IPS-NIHi7 (cell line): ENCODE measurements at regions not wholly inside any gene's neighbourhood (a gene's known extent, or its start where the extent isn't known, plus 50 kb on each side); places are given as distances from the start of the nearest gene placed in this dataset.

Source experiments
- DNase-seq: peaks from one replicate; pipeline ENCODE4 v3.0.0; 2012; ENCODE audit warnings: mixed read lengths; ENCODE audit errors: extremely low spot score

DNA sequence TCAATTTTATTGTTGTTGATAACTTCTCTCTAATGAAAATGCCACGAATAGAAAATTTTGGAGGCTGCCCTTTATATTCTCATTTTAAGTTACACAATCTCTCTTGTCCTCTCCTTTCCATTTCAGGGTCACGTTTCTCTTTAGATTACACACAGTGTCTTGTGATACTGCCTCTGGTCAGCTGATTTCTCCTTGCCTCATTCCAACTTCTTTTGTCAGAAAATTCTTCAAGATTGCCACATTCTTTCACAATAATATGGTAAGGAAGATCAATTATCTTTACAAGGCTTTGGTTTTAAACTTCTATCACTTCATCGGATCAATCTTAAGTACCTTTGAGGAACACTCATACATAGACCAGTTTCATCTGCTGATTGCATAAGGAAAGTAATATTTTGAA, 370.3 kb downstream of the RFPL4B start:
- no peak for DNase-seq

GRCh38 chr6:112717856-112718255, 370.7 kb downstream of the RFPL4B start:
- no peak for DNase-seq

DNA sequence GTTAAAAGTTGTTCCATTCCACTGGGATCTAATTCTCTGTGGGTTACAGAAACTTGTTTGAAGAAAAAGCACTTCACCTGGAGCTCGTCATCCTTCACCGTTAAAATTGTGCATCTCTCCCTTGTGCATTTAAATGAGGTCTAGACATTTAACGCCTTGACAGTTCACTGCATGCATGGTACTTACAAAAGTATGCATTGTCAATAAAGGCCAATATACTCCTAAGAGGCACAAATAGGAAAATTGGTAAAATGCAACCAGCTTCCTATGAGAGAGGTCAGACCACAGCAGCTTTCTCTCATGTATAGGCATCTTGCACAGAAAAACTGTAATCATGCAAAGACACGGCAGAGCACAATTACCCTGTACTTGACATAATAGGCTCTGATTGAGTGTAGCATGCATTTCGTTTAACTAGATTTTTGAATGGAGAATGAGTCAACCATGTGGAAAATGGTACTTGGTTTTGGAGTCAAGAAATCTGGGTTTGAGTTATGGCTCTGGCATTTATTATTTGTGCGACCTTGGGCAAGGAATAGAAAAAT, 378.5 kb downstream of the RFPL4B start:
- no peak for DNase-seq

GRCh38 chr6:112735129-112735528, 388.0 kb downstream of the RFPL4B start:
- no peak for DNase-seq

DNA sequence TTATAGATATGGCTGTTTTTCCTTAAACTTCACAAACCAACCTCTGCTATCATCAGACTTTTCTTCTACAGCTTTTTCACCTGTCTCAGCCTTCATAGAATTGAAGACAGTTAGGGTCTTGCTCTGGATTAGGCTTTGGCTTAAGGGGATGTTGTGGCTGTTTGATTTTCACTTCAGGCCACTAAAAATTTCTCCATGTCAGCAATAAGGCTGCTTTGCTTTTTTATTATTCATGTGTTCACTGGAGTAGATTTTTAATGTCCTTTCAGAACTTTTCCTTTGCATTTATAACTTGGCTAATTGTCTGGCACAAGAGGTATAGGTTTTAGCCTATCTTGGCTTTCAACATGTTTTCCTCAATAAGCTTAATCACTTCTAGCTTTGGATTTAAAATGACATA, 392.6 kb downstream of the RFPL4B start:
- DNase-seq = no peak

- peak; percentile 23 for DNase-seq
Measured at GRCh38 chr6:112743323-112743722, 396.2 kb downstream of the RFPL4B start.

GRCh38 chr6:112744827-112745226, 397.7 kb downstream of the RFPL4B start:
- DNase-seq = no peak

- DNase-seq = no peak
Measured at GRCh38 chr6:112745765-112746164, 398.6 kb downstream of the RFPL4B start.

DNA sequence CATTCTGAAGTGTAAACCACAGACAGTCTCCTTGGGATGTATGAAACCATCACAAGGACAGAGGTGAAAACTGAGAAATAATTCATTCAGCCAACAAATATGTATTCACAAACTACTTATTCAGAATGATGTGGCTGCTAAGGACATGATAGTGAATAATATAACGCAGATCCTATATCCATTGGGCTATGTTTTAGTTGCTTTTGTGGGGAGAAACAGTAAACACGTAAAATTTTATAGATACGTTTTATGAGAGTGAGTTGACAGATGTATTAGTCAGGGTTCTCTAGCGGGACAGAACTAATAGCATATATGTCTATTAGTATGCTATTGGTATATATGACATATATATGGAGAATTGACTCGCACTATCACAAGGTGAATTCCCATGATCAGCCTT, 402.5 kb downstream of the RFPL4B start:
- no peak for DNase-seq

DNA sequence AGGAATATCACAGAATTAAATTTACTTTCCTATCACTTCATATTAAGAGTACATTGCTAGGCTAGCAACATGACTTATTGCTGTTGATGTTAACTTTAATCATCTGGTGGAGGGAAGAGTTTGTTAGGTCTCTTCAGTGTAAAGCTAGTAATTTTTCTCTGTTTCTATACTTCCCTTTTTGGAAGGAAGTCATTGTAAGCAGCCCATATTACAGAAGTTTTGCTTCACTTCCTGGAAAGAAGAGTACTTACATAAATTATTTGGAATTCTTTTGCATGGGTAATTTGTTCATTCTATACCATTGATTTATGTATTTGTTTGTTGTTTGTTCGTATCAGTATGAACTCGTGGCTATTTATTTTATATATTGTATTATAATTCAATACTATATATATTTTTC, 405.2 kb downstream of the RFPL4B start:
- DNase-seq = no peak

- DNase-seq = no peak
Measured at GRCh38 chr6:112752791-112753190, 405.7 kb downstream of the RFPL4B start.

DNA sequence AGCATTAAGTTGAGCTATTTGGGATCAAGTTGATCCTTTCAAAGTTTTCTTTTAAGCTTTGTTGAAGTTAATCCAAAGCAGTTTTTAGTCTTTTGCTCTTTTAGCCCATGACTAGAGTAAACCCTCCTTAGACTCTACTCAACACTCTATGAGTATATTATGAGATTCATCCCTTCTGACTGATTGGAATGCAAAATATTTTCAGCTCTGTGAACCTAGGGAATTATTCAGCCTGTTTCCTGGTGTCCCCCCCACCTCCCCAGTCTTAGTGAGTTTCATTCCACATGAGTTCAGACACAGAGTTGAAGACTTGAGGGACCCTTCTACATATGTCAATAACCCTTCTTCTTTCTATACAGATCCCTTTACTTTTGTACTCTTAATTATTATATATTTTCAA, 413.7 kb downstream of the RFPL4B start:
- DNase-seq = no peak

- no peak for DNase-seq
Measured at GRCh38 chr6:112761740-112762139, 414.6 kb downstream of the RFPL4B start.

DNA sequence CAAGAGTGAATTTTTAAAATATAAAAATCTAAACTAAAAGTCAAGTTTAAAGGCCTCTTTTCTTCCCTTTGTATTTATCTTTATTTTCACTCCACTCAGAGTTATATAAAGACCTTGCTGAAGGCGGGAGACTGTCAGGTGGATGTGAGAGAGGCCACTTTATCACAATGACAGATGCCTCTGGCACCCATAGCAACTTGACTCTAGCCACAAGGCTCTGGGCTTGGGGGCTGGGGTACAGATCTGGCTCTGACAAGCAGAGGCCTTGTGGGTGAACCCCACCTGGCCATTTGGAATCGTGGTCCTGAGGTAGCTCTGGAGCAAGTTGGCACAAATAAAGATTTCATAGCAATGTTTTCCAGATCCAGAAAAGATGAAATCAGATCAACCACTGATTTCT, 417.2 kb downstream of the RFPL4B start:
- DNase-seq = no peak

DNA sequence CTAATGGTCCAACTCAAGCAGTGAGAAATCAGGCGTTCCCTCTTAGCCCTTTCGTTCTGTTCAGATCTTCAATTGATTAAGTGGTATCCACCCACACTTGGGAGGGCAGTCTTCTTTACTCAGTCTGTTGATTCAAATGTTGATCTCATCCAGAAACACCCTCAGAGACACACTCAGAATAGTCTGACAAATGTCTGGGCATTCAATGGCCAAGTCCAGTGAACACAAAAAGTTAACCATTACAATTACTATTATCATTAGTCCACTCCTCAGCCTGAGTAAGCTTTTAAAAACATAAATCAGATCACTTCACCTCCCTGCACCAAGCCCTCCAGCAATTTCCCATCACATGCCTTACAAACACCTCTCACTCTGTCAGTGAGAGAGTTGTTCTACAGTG, 423.2 kb downstream of the RFPL4B start:
- DNase-seq = no peak

GRCh38 chr6:112773187-112773586, 426.1 kb downstream of the RFPL4B start:
- DNase-seq = no peak

- DNase-seq = no peak
Measured at GRCh38 chr6:112774319-112774718, 427.2 kb downstream of the RFPL4B start.

DNA sequence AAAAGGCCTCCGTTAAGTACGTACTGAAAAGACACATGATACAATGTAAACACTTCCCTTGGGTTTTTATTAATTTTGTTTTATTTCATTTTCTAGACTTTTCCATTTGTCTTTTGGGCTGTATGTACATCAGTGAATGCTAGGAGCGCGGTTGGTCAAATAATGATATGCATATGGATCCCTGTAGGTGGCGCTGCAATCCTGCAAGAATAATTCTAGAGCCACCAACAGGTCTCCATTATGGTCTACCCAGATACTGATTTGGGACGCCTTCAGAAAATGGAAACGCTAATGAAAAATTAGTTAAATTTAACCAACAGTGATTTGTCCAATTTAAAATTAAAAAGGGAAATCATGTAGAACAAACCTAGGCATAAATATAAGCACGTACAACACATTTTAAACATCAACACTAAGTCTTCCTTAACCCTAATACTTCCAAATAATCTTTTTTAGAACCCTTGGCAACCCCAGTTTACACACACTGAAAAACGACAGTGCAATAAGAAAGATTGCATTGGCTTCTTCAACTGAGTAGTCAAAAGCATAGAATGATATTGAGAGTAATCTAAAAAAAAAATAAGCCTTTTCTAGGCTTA, 433.5 kb downstream of the RFPL4B start:
- DNase-seq = peak; percentile 67

DNA sequence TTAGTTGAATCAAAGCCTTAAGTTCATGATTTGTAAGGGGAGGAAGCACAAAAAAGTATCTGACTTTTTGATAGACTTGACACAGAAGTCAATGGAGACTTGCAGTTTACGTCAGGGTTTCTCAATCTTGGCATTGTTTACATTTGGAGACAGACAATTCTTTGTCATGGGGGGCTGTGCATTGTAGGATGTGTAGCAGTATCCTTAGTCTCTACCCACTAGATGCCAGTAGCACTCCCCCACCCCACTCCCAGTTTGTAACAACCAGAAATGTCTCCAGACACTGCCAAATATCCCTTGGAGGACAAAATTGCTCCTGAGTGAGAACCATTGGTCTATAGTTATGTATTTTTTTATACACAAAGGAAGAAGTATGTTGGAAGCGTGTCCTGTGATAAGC, 434.1 kb downstream of the RFPL4B start:
- DNase-seq = no peak

GRCh38 chr6:112785408-112785807, 438.3 kb downstream of the RFPL4B start:
- no peak for DNase-seq

DNA sequence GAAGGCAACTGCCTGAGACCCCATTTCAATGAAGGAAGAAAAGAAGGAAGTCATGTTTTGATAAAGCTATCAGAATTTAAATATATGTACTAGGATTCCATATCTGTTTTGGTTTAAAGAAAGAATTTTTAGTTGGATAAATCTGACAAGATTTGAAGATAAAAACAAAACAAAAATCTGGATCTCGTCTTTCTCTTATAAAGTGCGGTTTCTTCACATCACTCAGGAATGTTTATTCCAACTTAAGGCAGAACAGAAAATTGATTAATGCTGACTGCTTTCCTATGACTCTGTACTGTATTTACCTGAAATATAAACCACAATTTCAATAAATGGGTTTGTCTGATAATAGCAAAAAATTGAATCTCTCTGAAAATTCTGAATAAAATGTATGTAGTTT, 439.7 kb downstream of the RFPL4B start:
- DNase-seq = no peak

DNA sequence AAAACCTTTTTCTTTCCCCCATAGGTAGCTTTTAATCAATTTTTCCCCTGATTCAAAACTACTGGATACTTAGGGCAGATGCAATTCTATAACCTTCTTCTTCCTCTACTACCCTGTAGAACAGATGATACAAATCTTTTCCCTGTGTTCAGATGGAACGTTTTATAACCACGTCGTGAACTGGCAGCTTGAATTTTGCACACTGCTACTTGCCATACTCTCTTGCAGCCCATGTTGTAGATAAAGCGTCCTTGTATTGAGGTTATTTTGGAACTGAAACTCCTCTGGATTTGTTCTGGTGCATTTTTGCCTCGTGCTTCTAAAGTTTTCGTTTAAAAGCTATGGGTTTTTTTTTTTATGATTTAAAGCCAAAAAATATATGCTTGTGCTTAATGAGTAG, 440.2 kb downstream of the RFPL4B start:
- DNase-seq = no peak

DNA sequence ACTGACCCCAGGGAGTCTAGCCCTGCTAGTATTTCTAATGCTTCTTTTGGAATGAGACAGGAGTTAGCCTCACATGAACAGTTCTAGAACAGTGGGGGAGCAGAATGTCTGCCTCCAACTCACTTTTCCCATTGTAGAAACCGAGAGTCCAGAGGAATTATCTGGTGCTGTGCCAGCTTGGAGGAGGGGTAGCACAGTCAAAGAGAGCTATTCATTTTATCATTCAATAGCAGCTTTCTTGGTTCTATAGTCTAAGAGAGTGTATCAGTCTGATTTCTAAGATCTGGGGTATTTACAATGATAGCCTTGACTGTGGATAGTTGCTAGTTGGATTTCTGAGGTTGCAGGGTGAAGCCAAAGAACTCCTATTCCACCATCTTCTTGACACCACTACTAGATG, 448.2 kb downstream of the RFPL4B start:
- no peak for DNase-seq

DNA sequence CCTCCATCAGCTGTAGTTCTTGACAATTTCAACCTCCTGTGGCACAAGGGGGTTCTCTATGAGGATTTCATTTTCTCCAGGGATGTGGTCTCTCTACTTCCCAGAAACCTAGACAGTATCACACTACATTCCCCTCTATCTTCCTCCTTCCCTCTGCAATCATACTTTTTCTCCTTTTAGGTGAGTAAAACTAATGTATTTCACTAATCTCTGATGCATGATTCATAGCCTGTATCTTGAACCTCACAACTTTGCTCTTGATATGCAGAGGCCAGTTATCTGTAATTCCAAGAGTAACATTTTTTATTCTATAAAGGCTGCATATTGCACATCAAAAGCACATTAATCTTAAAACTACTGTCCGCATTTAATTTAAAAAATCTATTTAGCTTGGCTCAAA, 449.6 kb downstream of the RFPL4B start:
- no peak for DNase-seq
